Left lung (tissue), 4 donors: ENCODE measurements at regions not wholly inside any gene's neighbourhood (a gene's known extent, or its start where the extent isn't known, plus 50 kb on each side); places are given as distances from the start of the nearest gene placed in this dataset.

ENCODE experiments used
- ATAC-seq: fragments of 200-7000 bp; cut with Tn5 transposase; one replicate; pipeline ENCODE4 v1.9.1; 2020; ENCODE audit warnings: moderate library complexity
- DNase-seq, 4 donors: peaks; one replicate each; pipeline ENCODE4 v3.0.0-alpha.2; 2013 to 2020
- H3K27ac ChIP-seq, 2 donors: fragments of 200-600 bp; sonication (generic) in 1 of 2; one replicate each; pipeline versions ENCODE4 v1.5.0 to v1.8.0; 2020 to 2021
- H3K27me3 ChIP-seq, 2 donors: fragments of 200-600 bp; sonication (generic) in 1 of 2; one replicate each; pipeline versions ENCODE4 v1.5.0 to v1.8.0; 2020 to 2021
- H3K36me3 ChIP-seq, 2 donors: fragments of 200-600 bp; sonication (generic) in 1 of 2; one replicate each; pipeline versions ENCODE4 v1.5.0 to v1.8.0; 2020 to 2021
- H3K4me1 ChIP-seq, 2 donors: fragments of 200-600 bp; one replicate each; pipeline ENCODE4 v1.8.0; 2021
- H3K4me3 ChIP-seq, 2 donors: fragments of 200-600 bp; sonication (generic) in 1 of 2; one replicate each; pipeline versions ENCODE4 v1.5.0 to v1.8.0; 2020 to 2021; ENCODE audit warnings: mild to moderate bottlenecking in 1 of 2
- H3K9me3 ChIP-seq, 2 donors: fragments of 200-600 bp; sonication (generic) in 1 of 2; one replicate each; pipeline versions ENCODE4 v1.5.0 to v1.8.0; 2020 to 2021
- CTCF ChIP-seq, 2 donors: fragments of 200-600 bp; sonication (generic) in 1 of 2; IDR thresholded peaks; one replicate each; pipeline versions ENCODE4 v1.5.0 to v1.8.0; 2021; ENCODE audit warnings: antibody characterized with exemption in 2 of 2
- intact Hi-C, 2 donors: fragments of 100-400 bp; cut with DNase I; formaldehyde crosslinking; loops; one replicate each; pipeline versions ENCODE4 v1.11.2 to v1.14.2; 2022
- donor health status: DM: no; HTN: yes; CAD: no.
- donor health status: DM: no; HTN: no; CAD: no.

- Histone ChIP-seq H3K4me3 (no peak overlapping the region), H3K36me3 (no peaks in the 10 kb centered on the region), H3K27me3 (no peaks in the 10 kb centered on the region), H3K4me1 (no peaks in the 10 kb centered on the region), H3K9me3 (peaks cover 0 to 8% of the 10 kb centered on the region in 2 donors), H3K27ac (no peak overlapping the region)
- no peak for TF ChIP-seq CTCF (IDR thresholded peaks at IDR 0.05)
- intact Hi-C loops = no loop called here
- no peak for ATAC-seq
- no peak for DNase-seq
These were observed 807.1 kb downstream of the KCNJ2 start for GRCh38 chr17:70976447-70976846.

GRCh38 chr17:70984873-70985272, 815.5 kb downstream of the KCNJ2 start:
- Histone ChIP-seq H3K9me3 (peaks cover 0 to 39% of the 10 kb centered on the region in 2 donors), H3K4me1 (no peaks in the 10 kb centered on the region), H3K27ac (no peak overlapping the region), H3K36me3 (no peaks in the 10 kb centered on the region), H3K27me3 (no peaks in the 10 kb centered on the region), H3K4me3 (no peak overlapping the region)
- TF ChIP-seq CTCF (IDR thresholded peaks at IDR 0.05) = no peak
- intact Hi-C loops = no loop called here
- DNase-seq (no peak), ATAC-seq (no peak)

- Histone ChIP-seq H3K27me3 (no peaks in the 10 kb centered on the region), H3K4me3 (no peak overlapping the region), H3K4me1 (no peaks in the 10 kb centered on the region), H3K36me3 (no peaks in the 10 kb centered on the region), H3K27ac (no peak overlapping the region), H3K9me3 (peaks cover 0 to 39% of the 10 kb centered on the region in 2 donors)
- intact Hi-C loops = no loop called here
- no peak for TF ChIP-seq CTCF (IDR thresholded peaks at IDR 0.05)
- DNase-seq (no peak), ATAC-seq (no peak)
These were observed 818.6 kb downstream of the KCNJ2 start for GRCh38 chr17:70987867-70988340.

GRCh38 chr17:70988622-70989021, 819.3 kb downstream of the KCNJ2 start:
- ATAC-seq = no peak
- H3K27me3 ChIP-seq = no peaks in the 10 kb centered on the region
- no peak for DNase-seq
- intact Hi-C loops = no loop called here
- H3K4me3 ChIP-seq = no peak overlapping the region
- no peaks in the 10 kb centered on the region for H3K36me3 ChIP-seq
- peaks cover 0 to 34% of the 10 kb centered on the region in 2 donors for H3K9me3 ChIP-seq
- H3K27ac ChIP-seq = no peak overlapping the region
- no peak for TF ChIP-seq CTCF (IDR thresholded peaks at IDR 0.05)
- H3K4me1 ChIP-seq = no peaks in the 10 kb centered on the region

GRCh38 chr17:70989280-70989679, 819.9 kb downstream of the KCNJ2 start:
- ATAC-seq (no peak), DNase-seq (no peak)
- H3K36me3 ChIP-seq = no peaks in the 10 kb centered on the region
- no peak overlapping the region for H3K4me3 ChIP-seq
- intact Hi-C loops = no loop called here
- no peak overlapping the region for H3K27ac ChIP-seq
- peaks cover 0 to 27% of the 10 kb centered on the region in 2 donors for H3K9me3 ChIP-seq
- H3K27me3 ChIP-seq = no peaks in the 10 kb centered on the region
- no peaks in the 10 kb centered on the region for H3K4me1 ChIP-seq
- no peak for TF ChIP-seq CTCF (IDR thresholded peaks at IDR 0.05)
